HG02588 (cell line): ENCODE measurements at regions not wholly inside any gene's neighbourhood (a gene's known extent, or its start where the extent isn't known, plus 50 kb on each side); places are given as distances from the start of the nearest gene placed in this dataset.
"Not testable (repeated sequence)": the region's sequence is repeated elsewhere in the genome, so short reads cannot be mapped to it uniquely, and the experiment has no call there.

Experiments used
- ATAC-seq: cut with Tn5 transposase; IDR thresholded peaks from one replicate; pipeline ENCODE4 v1.9.1; 2021; ENCODE audit warnings: mild to moderate bottlenecking, moderate library complexity; ENCODE audit not compliant: unreplicated experiment

GRCh38 chr2:2904721-2905350, 472.8 kb downstream of the EIPR1 start:
- ATAC-seq: no peak

GRCh38 chr2:2902547-2903281, 474.9 kb downstream of the EIPR1 start:
- ATAC-seq: no peak

- ATAC-seq: peak; percentile 83
Measured at GRCh38 chr2:2901384-2902345, 476.0 kb downstream of the EIPR1 start.

- no peak for ATAC-seq
Measured at GRCh38 chr2:2899826-2900225, 477.8 kb downstream of the EIPR1 start.

- ATAC-seq: no peak
Measured at GRCh38 chr2:2898744-2899143, 478.9 kb downstream of the EIPR1 start.

- ATAC-seq: no peak
Measured at GRCh38 chr2:2896643-2897042, 481.0 kb downstream of the EIPR1 start.

GRCh38 chr2:2896011-2896410, 481.6 kb downstream of the EIPR1 start:
- ATAC-seq: no peak

GRCh38 chr2:2894011-2894410, 483.6 kb downstream of the EIPR1 start:
- not testable (repeated sequence) for ATAC-seq

GRCh38 chr2:2892892-2893291, 484.7 kb downstream of the EIPR1 start:
- ATAC-seq: no peak

GRCh38 chr2:2892378-2892777, 485.2 kb downstream of the EIPR1 start:
- ATAC-seq: no peak

GRCh38 chr2:2890901-2891300, 486.7 kb downstream of the EIPR1 start:
- ATAC-seq: no peak

- ATAC-seq: no peak
Measured at GRCh38 chr2:2890246-2890645, 487.4 kb downstream of the EIPR1 start.

- ATAC-seq: no peak
Measured at GRCh38 chr2:2889646-2890045, 488.0 kb downstream of the EIPR1 start.

GRCh38 chr2:2889141-2889540, 488.5 kb downstream of the EIPR1 start:
- no peak for ATAC-seq

GRCh38 chr2:2887772-2888387, 489.7 kb downstream of the EIPR1 start:
- no peak for ATAC-seq

GRCh38 chr2:2886922-2887321, 490.7 kb downstream of the EIPR1 start:
- no peak for ATAC-seq

- no peak for ATAC-seq
Measured at GRCh38 chr2:2881499-2881898, 496.1 kb downstream of the EIPR1 start.

GRCh38 chr2:2880938-2881337, 496.7 kb downstream of the EIPR1 start:
- no peak for ATAC-seq

GRCh38 chr2:2879781-2880180, 497.8 kb downstream of the EIPR1 start:
- peak; percentile 98 for ATAC-seq

GRCh38 chr2:2879071-2879470, 498.5 kb downstream of the EIPR1 start:
- no peak for ATAC-seq

GRCh38 chr2:2877427-2877826, 500.2 kb downstream of the EIPR1 start:
- ATAC-seq: no peak
